GM21825 (cell line): ENCODE measurements at regions not wholly inside any gene's neighbourhood (a gene's known extent, or its start where the extent isn't known, plus 50 kb on each side); places are given as distances from the start of the nearest gene placed in this dataset.

Source experiments
- ATAC-seq: cut with Tn5 transposase; IDR thresholded peaks from one replicate; pipeline ENCODE4 v1.9.1; 2021; ENCODE audit warnings: mild to moderate bottlenecking, moderate library complexity; ENCODE audit not compliant: unreplicated experiment

- ATAC-seq: no peak
Observed at GRCh38 chr5:146254223-146254622, 50.8 kb downstream of the RBM27 start.

- peak; percentile 71 for ATAC-seq
Observed at GRCh38 chr5:146273109-146273508, 65.5 kb upstream of the POU4F3 start.

- no peak for ATAC-seq
Observed at GRCh38 chr5:146283344-146283761, 55.3 kb upstream of the POU4F3 start.

GRCh38 chr5:146284016-146284415, 54.6 kb upstream of the POU4F3 start:
- ATAC-seq: no peak
